ENCODE measurements at regions not wholly inside any gene's neighbourhood (a gene's known extent, or its start where the extent isn't known, plus 50 kb on each side); places are given as distances from the start of the nearest gene placed in this dataset.

DNA sequence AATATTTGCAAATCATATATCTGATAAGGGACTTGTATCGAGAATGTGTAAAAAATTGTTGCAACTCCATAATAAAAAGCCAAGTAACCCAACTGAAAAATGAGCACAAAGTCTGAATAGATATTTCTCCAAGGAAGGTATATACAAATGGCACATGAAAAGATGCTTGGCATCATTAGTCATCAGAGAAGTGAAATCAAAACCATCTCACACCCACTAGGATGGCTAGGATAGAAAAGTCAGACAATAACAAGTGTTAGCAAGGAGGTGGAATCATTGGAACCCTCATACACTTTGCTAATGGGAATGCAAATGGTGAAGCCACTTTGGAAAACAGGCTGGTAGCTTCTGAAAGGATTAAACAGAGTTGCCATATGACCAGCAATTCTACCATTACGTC, 182.7 kb downstream of the ERCC6L2 start:
- no peak for TF ChIP-seq ZC3H11A (IDR thresholded peaks at IDR 0.05)
- no peak for TF ChIP-seq CBX8 (IDR thresholded peaks at IDR 0.05)
- TF ChIP-seq PBX3 (IDR thresholded peaks at IDR 0.05) = no peak
- TF ChIP-seq MAX (IDR thresholded peaks at IDR 0.05) = no peak
- no peak for TF ChIP-seq CTCF (IDR thresholded peaks at IDR 0.05)
- no peak for TF ChIP-seq EP300 (IDR thresholded peaks at IDR 0.05)
- no peak for TF ChIP-seq MAZ (IDR thresholded peaks at IDR 0.05; ENCODE audit: borderline replicate concordance, low read depth, low read length)
- no peak for TF ChIP-seq CHD4 (IDR thresholded peaks at IDR 0.05; ENCODE audit: borderline replicate concordance)
